ENCODE measurements at regions not wholly inside any gene's neighbourhood (a gene's known extent, or its start where the extent isn't known, plus 50 kb on each side); places are given as distances from the start of the nearest gene placed in this dataset.
A peak's percentile ranks its signal among the peaks of the same experiment; 100 is the strongest.

DNA sequence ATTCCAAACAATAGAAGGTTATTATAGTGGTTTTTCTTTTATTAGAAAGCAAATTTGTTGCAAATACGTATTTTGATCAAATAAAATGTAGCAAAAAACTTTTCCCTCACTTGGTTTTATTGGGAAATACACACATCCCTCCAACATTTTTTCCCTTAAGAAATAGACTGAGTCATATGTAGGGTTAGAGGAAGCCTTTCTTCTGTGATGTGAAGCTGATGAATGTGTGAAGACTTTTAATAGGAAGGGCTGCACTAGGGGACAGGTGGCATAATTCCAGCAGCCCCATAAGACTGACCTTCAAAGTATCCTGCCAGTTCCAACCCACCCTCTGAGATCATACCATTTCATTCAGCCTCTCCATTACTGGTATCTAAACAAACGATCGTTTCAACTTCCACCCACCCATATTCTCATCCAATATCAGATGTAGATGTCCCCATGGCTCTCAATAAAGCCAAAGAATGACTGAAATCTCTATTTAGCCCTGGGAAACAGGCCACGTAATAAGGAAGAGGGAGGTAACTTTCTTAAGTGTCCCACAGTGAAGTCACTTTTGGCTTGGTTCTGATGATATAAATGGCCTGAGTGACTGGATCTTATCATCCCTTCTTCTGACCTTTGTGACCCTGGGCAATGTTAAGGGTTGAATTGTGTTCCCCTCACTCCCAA, 64.7 kb upstream of the LPAR1 start:
- ChIA-PET CTCF (no interaction called here), POLR2A (ENCODE audit: unreplicated experiment) (no interaction called here)
- no peak overlapping the region for H2AFZ ChIP-seq (replicated peaks; ENCODE audit: low read length, poor library complexity)
- no peak overlapping the region for H3K9ac ChIP-seq (ENCODE audit: low read depth, low read length)
- no peak overlapping the region for H3K4ac ChIP-seq (ENCODE audit: low read depth, low read length)
- no peak overlapping the region for H3K4me3 ChIP-seq (ENCODE audit: insufficient read depth, low read depth, low read length)
- H2BK120ac ChIP-seq (ENCODE audit: low read depth, low read length): no peak overlapping the region
- no peak overlapping the region for H2AK9ac ChIP-seq (replicated peaks; ENCODE audit: low read depth, low read length, poor library complexity)
- no CpG with 5 or more reads among the region's 4 CpGs for WGBS, 2 experiments (ENCODE audit: extremely low coverage in 2 of 2, insufficient read length in 1 of 2)
- H3K27ac ChIP-seq (ENCODE audit: insufficient read depth, low read length): no peak overlapping the region
- ATAC-seq (ENCODE audit: low read depth) (peak; percentile 46), DNase-seq (peak; percentile 31)
- dilution Hi-C loops (cut with HindIII; ENCODE audit: low sequenced_read_pairs, unreplicated experiment): no loop called here
- no peak overlapping the region for H3K4me2 ChIP-seq (ENCODE audit: low read depth, low read length)
- no peak overlapping the region for H2BK5ac ChIP-seq (ENCODE audit: low read depth, low read length, poor library complexity, severe bottlenecking)
- no peak overlapping the region for H2BK20ac ChIP-seq (ENCODE audit: low read depth, low read length)
- no peak overlapping the region for H3K56ac ChIP-seq (ENCODE audit: extremely low read depth, insufficient read depth, low read length)
- H3K14ac ChIP-seq (replicated peaks; ENCODE audit: low read depth, low read length): no peak overlapping the region
- intact Hi-C loops (cut with micrococcal nuclease): no loop called here
- no peaks in the 10 kb centered on the region for H3K36me3 ChIP-seq (ENCODE audit: control insufficient read depth, insufficient read depth, low read length)
- no peaks in the 10 kb centered on the region for H3K9me3 ChIP-seq (ENCODE audit: control insufficient read depth, insufficient read depth, low read length)
- no peak overlapping the region for H4K5ac ChIP-seq (ENCODE audit: low read depth, low read length)
- H3K27me3 ChIP-seq (ENCODE audit: control insufficient read depth, insufficient read depth, low read length): no peaks in the 10 kb centered on the region
- BruUV-seq (replicated peaks): no TSS peak
- in situ Hi-C loops (cut with MboI; ENCODE audit: low sequenced_read_pairs): no loop called here
- H4K91ac ChIP-seq (ENCODE audit: insufficient read depth, low read depth, low read length): no peak overlapping the region
- no peak overlapping the region for H3K18ac ChIP-seq (ENCODE audit: low read depth, low read length)
- no peaks in the 10 kb centered on the region for H3K4me1 ChIP-seq (ENCODE audit: control insufficient read depth, insufficient read depth, low read length)
- H3K79me1 ChIP-seq (ENCODE audit: low read depth in 1 of 2, low read length in 2 of 2): no peaks in the 10 kb centered on the region
- no peak overlapping the region for H4K8ac ChIP-seq (ENCODE audit: low read depth in 2 of 2, low read length in 2 of 2)
- no peaks in the 10 kb centered on the region for H4K20me1 ChIP-seq (ENCODE audit: insufficient read depth, low read length)
- H3K9me1 ChIP-seq (ENCODE audit: insufficient read depth, low read length): no peaks in the 10 kb centered on the region
- no peak overlapping the region for H2AK5ac ChIP-seq (ENCODE audit: low read depth, low read length)
- H2BK15ac ChIP-seq (ENCODE audit: low read depth, low read length): no peak overlapping the region
- H3K23ac ChIP-seq (ENCODE audit: low read depth, low read length): no peak overlapping the region
- TF ChIP-seq CHD1 (IDR thresholded peaks at IDR 0.05; ENCODE audit: low read depth, low read length): no peak
- 0 out of 2 replicates have a peak, but pooled peaks have one; percentile 20 for TF ChIP-seq CEBPB (IDR thresholded peaks at IDR 0.05; ENCODE audit: low read depth, low read length)

Measured in IMR-90 (cell line).